ENCODE measurements at regions not wholly inside any gene's neighbourhood (a gene's known extent, or its start where the extent isn't known, plus 50 kb on each side); places are given as distances from the start of the nearest gene placed in this dataset.

GRCh38 chr3:15918988-15919387 is 121.2 kb upstream of the ANKRD28 start:
- TF ChIP-seq CTCF (IDR thresholded peaks at IDR 0.05), result no peak
- no peak for TF ChIP-seq POLR2AphosphoS5 (IDR thresholded peaks at IDR 0.05)
- TF ChIP-seq POLR2A (IDR thresholded peaks at IDR 0.05), result no peak
- TF ChIP-seq EP300 (IDR thresholded peaks at IDR 0.05), result no peak
